H1 (cell line): ENCODE measurements at regions not wholly inside any gene's neighbourhood (a gene's known extent, or its start where the extent isn't known, plus 50 kb on each side); places are given as distances from the start of the nearest gene placed in this dataset.

Experiments used
- CTCF ChIA-PET: fragments of 300-600 bp; sonication (Branson Sonifier 250); formaldehyde crosslinking; loops from one replicate; lab custom pipeline; 2021; ENCODE audit not compliant: partially characterized antibody; lab: Charles Lee
- POLR2A ChIA-PET: fragments of 300-600 bp; sonication (Branson Sonifier 250); formaldehyde crosslinking; loops from one replicate; lab custom pipeline; 2021; ENCODE audit warnings: inconsistent platforms; ENCODE audit not compliant: partially characterized antibody; lab: Charles Lee
- DNase-seq, 2 experiments: peaks; one replicate each; pipeline versions ENCODE4 v3.0.0 to v3.0.0-alpha.2; 2010 to 2022; ENCODE audit warnings: low spot score in 2 of 2, low read depth in 1 of 2, mixed read lengths in 1 of 2
- FAIRE-seq: peaks from 2 replicates; lab custom pipeline; 2011; peaks lifted over from hg19 to GRCh38; lab: Jason Lieb, UNC
- H2AFZ ChIP-seq: 2 replicates; pipeline ENCODE4 v1.8.1; 2012; ENCODE audit warnings: low read length, inconsistent platforms
- H2AK5ac ChIP-seq: 2 replicates; pipeline ENCODE4 v1.6.1; 2013; ENCODE audit warnings: low read depth, low read length
- H2BK120ac ChIP-seq: replicated peaks from 2 replicates; pipeline ENCODE3; 2013; ENCODE audit warnings: low read depth, low read length, inconsistent platforms
- H2BK12ac ChIP-seq: 2 replicates; pipeline ENCODE4 v1.6.1; 2013; ENCODE audit warnings: low read depth, low read length
- H2BK15ac ChIP-seq: 2 replicates; pipeline ENCODE4 v1.6.1; 2013; ENCODE audit warnings: low read length
- H2BK20ac ChIP-seq: 2 replicates; pipeline ENCODE4 v1.6.1; 2013; ENCODE audit warnings: low read length
- H2BK5ac ChIP-seq: 2 replicates; pipeline ENCODE4 v1.6.1; 2013; ENCODE audit warnings: low read depth, low read length
- H3K14ac ChIP-seq: 2 replicates; pipeline ENCODE4 v1.6.1; 2013; ENCODE audit warnings: inconsistent platforms; ENCODE audit not compliant: insufficient read length
- H3K18ac ChIP-seq: 2 replicates; pipeline ENCODE4 v1.6.1; 2013; ENCODE audit warnings: low read length; ENCODE audit errors: extremely low read depth
- H3K23ac ChIP-seq: 2 replicates; pipeline ENCODE4 v1.6.1; 2013; ENCODE audit warnings: inconsistent platforms; ENCODE audit not compliant: insufficient read length
- H3K23me2 ChIP-seq: 2 replicates; pipeline ENCODE4 v1.6.1; 2013; ENCODE audit warnings: low read depth, low read length
- H3K27ac ChIP-seq: 2 replicates; pipeline ENCODE4 v1.6.1; 2011; ENCODE audit warnings: low read depth, low read length, inconsistent platforms
- H3K27me3 ChIP-seq, 4 experiments: replicated peaks in 1 of 4; 1 replicate in 1 of 4; 2 replicates in 3 of 4; pipeline versions ENCODE4 v1.6.1 to v1.8.1; 2011 to 2013; ENCODE audit warnings: low read length in 3 of 4, mild to moderate bottlenecking in 3 of 4, inconsistent platforms in 2 of 4, mixed read lengths in 2 of 4, moderate library complexity in 1 of 4; ENCODE audit not compliant: control insufficient read depth in 3 of 4, insufficient read depth in 3 of 4; ENCODE audit errors: extremely low read depth in 1 of 4
- H3K36me3 ChIP-seq, 4 experiments: 2 replicates each; pipeline versions ENCODE4 v1.6.1 to v1.8.1; 2011 to 2013; ENCODE audit warnings: mild to moderate bottlenecking in 4 of 4, low read length in 3 of 4, moderate library complexity in 2 of 4, control low read depth in 1 of 4, inconsistent platforms in 1 of 4; ENCODE audit not compliant: insufficient read depth in 4 of 4, control insufficient read depth in 2 of 4
- H3K4ac ChIP-seq: replicated peaks from 2 replicates; pipeline ENCODE3; 2013; ENCODE audit warnings: low read length, low read depth, mixed read lengths, inconsistent platforms; ENCODE audit not compliant: insufficient read length
- H3K4me1 ChIP-seq, 4 experiments: replicated peaks in 1 of 4; 1 replicate in 1 of 4; 2 replicates in 3 of 4; pipeline versions ENCODE4 v1.6.1 to v1.8.1; 2011 to 2013; ENCODE audit warnings: low read length in 3 of 4, inconsistent platforms in 2 of 4, mixed read lengths in 1 of 4; ENCODE audit not compliant: insufficient read depth in 4 of 4, control insufficient read depth in 3 of 4
- H3K4me2 ChIP-seq, 2 experiments: 2 replicates each; pipeline versions ENCODE4 v1.6.1 to v1.8.1; 2011 to 2013; ENCODE audit warnings: low read depth in 2 of 2, low read length in 2 of 2, control low read depth in 1 of 2, inconsistent platforms in 1 of 2, mild to moderate bottlenecking in 1 of 2; ENCODE audit not compliant: insufficient read depth in 1 of 2
- H3K4me3 ChIP-seq, 4 experiments: fragments of 200-600, 300-600 bp in 1 of 4; sonication (generic), shearing (Covaris generic), sonication (Bioruptor Twin) in 1 of 4; 2 replicates each; pipeline versions ENCODE4 v1.5.1 to v1.8.1; 2011 to 2016; ENCODE audit warnings: low read length in 4 of 4, low read depth in 3 of 4, control low read depth in 2 of 4, inconsistent platforms in 2 of 4, mild to moderate bottlenecking in 2 of 4, mixed read lengths in 1 of 4, moderate library complexity in 1 of 4; ENCODE audit not compliant: insufficient read depth in 2 of 4; ENCODE audit errors: extremely low read depth in 1 of 4
- H3K56ac ChIP-seq: replicated peaks from 2 replicates; pipeline ENCODE3; 2013; ENCODE audit warnings: low read depth, mild to moderate bottlenecking, mixed read lengths, low read length, inconsistent platforms; ENCODE audit not compliant: insufficient read length
- H3K79me1 ChIP-seq: 2 replicates; pipeline ENCODE4 v1.6.1; 2013; ENCODE audit warnings: low read depth, low read length, control low read depth
- H3K79me2 ChIP-seq, 2 experiments: 2 replicates each; pipeline versions ENCODE4 v1.6.1 to v1.8.1; 2012 to 2013; ENCODE audit warnings: low read length in 2 of 2, mild to moderate bottlenecking in 2 of 2, inconsistent platforms in 1 of 2; ENCODE audit not compliant: insufficient read depth in 2 of 2, control insufficient read depth in 1 of 2
- H3K9ac ChIP-seq, 4 experiments: replicated peaks in 1 of 4; 1 replicate in 1 of 4; 2 replicates in 3 of 4; pipeline versions ENCODE4 v1.6.1 to v1.8.1; 2011 to 2013; ENCODE audit warnings: low read depth in 3 of 4, low read length in 3 of 4, control low read depth in 2 of 4, mild to moderate bottlenecking in 2 of 4, moderate library complexity in 2 of 4, inconsistent platforms in 1 of 4; ENCODE audit errors: extremely low read depth in 1 of 4
- H3K9me3 ChIP-seq, 2 experiments: 2 replicates each; pipeline versions ENCODE4 v1.6.1 to v1.8.1; 2012 to 2013; ENCODE audit warnings: mild to moderate bottlenecking in 2 of 2, moderate library complexity in 2 of 2, control low read depth in 1 of 2, inconsistent platforms in 1 of 2, low read depth in 1 of 2, low read length in 1 of 2, mixed read lengths in 1 of 2; ENCODE audit not compliant: insufficient read depth in 2 of 2
- H4K20me1 ChIP-seq, 2 experiments: replicated peaks in 1 of 2; 2 replicates each; pipeline versions ENCODE3 to v1.8.1; 2011 to 2013; ENCODE audit warnings: inconsistent platforms in 2 of 2, low read length in 2 of 2, mild to moderate bottlenecking in 1 of 2; ENCODE audit not compliant: insufficient read depth in 2 of 2, control insufficient read depth in 1 of 2
- H4K5ac ChIP-seq: 2 replicates; pipeline ENCODE4 v1.6.1; 2013; ENCODE audit warnings: low read length, low read depth, mixed read lengths, inconsistent platforms; ENCODE audit not compliant: insufficient read length
- H4K8ac ChIP-seq: 2 replicates; pipeline ENCODE4 v1.8.0; 2013; ENCODE audit warnings: mild to moderate bottlenecking, moderate library complexity, low read length, inconsistent platforms; ENCODE audit not compliant: insufficient read depth; ENCODE audit errors: extremely low read depth
- H4K91ac ChIP-seq: replicated peaks from 2 replicates; pipeline ENCODE3; 2013; ENCODE audit warnings: low read length, mixed read lengths, inconsistent platforms; ENCODE audit not compliant: insufficient read length
- ATF3 ChIP-seq: IDR thresholded peaks from 2 replicates; pipeline ENCODE4 v1.6.1; 2011; ENCODE audit warnings: low read depth, mild to moderate bottlenecking, low read length; ENCODE audit not compliant: insufficient read depth
- BCL11A ChIP-seq, 2 experiments: IDR thresholded peaks; one replicate each; pipeline ENCODE4 v1.6.1; 2011; ENCODE audit warnings: low read depth in 2 of 2, low read length in 2 of 2, mild to moderate bottlenecking in 2 of 2
- CEBPB ChIP-seq: IDR thresholded peaks from 2 replicates; pipeline ENCODE4 v1.6.1; 2012; ENCODE audit warnings: low read depth, low read length
- EP300 ChIP-seq, 2 experiments: IDR thresholded peaks; 1 replicate in 1 of 2; 2 replicates in 1 of 2; pipeline ENCODE4 v1.6.1; 2011 to 2012; ENCODE audit warnings: low read depth in 2 of 2, low read length in 2 of 2, mild to moderate bottlenecking in 2 of 2, borderline replicate concordance in 1 of 2, inconsistent platforms in 1 of 2, moderate library complexity in 1 of 2
- HDAC6 ChIP-seq: IDR thresholded peaks from one replicate; pipeline ENCODE4 v1.7.1; 2012; ENCODE audit warnings: low read depth, mild to moderate bottlenecking, inconsistent platforms, low read length, moderate library complexity
- KDM5A ChIP-seq: fragments of 200-600 bp; IDR thresholded peaks from 2 replicates; pipeline ENCODE4 v1.7.1; 2012; ENCODE audit warnings: mild to moderate bottlenecking, low read length, inconsistent platforms, mixed read lengths
- NRF1 ChIP-seq: IDR thresholded peaks from 2 replicates; pipeline ENCODE4 v1.6.1; 2011; ENCODE audit warnings: mild to moderate bottlenecking, low read depth, low read length, improper control_type of control experiment
- RBBP5 ChIP-seq: IDR thresholded peaks from 2 replicates; pipeline ENCODE4 v1.7.1; 2012; ENCODE audit warnings: low read depth, mild to moderate bottlenecking, inconsistent platforms, low read length, moderate library complexity, borderline replicate concordance
- RFX5 ChIP-seq: IDR thresholded peaks from 2 replicates; pipeline ENCODE4 v1.6.1; 2011; ENCODE audit warnings: low read depth, low read length, improper control_type of control experiment, borderline replicate concordance
- RXRA ChIP-seq: IDR thresholded peaks from 2 replicates; pipeline ENCODE4 v1.6.1; 2011; ENCODE audit warnings: low read depth, mild to moderate bottlenecking, low read length, moderate library complexity; ENCODE audit not compliant: insufficient read depth
- USF2 ChIP-seq: IDR thresholded peaks from 2 replicates; pipeline ENCODE4 v1.6.1; 2011; ENCODE audit warnings: low read length, improper control_type of control experiment
- WGBS, 2 experiments: shearing (Covaris generic) in 1 of 2; methylation state at CpG; one replicate each; pipeline versions ENCODE4 v1.1.6 to v1.1.7; 2013 to 2015; ENCODE audit warnings: low lambda C conversion rate in 2 of 2, mixed read lengths in 2 of 2, inconsistent platforms in 1 of 2, low coverage in 1 of 2, missing lambda C conversion rate in 1 of 2; ENCODE audit not compliant: insufficient replicate concordance in 2 of 2, insufficient coverage in 1 of 2, insufficient read length in 1 of 2; ENCODE audit errors: extremely low coverage in 1 of 2, missing lambda C conversion rate in 1 of 2; 5-methylcytosine and 5-hydroxymethylcytosine counted together

GRCh38 chr1:208942394-208943130 is 641.0 kb upstream of the CAMK1G start:
- DNase-seq (no peak), FAIRE-seq (no peak)
- Histone ChIP-seq H2BK120ac (no peak overlapping the region), H3K4me2 (no peak overlapping the region), H2BK12ac (no peak overlapping the region), H3K23me2 (no peaks in the 10 kb centered on the region), H3K9me3 (no peaks in the 10 kb centered on the region), H4K91ac (no peak overlapping the region), H3K14ac (no peak overlapping the region), H3K79me1 (no peaks in the 10 kb centered on the region), H4K8ac (no peak overlapping the region), H2BK20ac (no peak overlapping the region), H3K18ac (no peak overlapping the region), H3K4ac (no peak overlapping the region), H2AFZ (no peak overlapping the region), H3K4me3 (no peak overlapping the region), H2AK5ac (no peak overlapping the region), H3K4me1 (no peaks in the 10 kb centered on the region), H2BK15ac (no peak overlapping the region), H3K79me2 (no peaks in the 10 kb centered on the region), H3K9ac (no peak overlapping the region), H4K5ac (no peak overlapping the region), H3K27me3 (peaks cover 0 to 2% (median 0%) of the 10 kb centered on the region in 4 experiments; a peak in 1 of 7 replicates), H3K23ac (no peak overlapping the region), H4K20me1 (no peaks in the 10 kb centered on the region), H3K27ac (no peak overlapping the region), H2BK5ac (no peak overlapping the region), H3K36me3 (no peaks in the 10 kb centered on the region), H3K56ac (no peak overlapping the region)
- ChIA-PET CTCF (interaction anchor here (0.6 kb wide), 1 partner anchor 177 kb away, joined by 3 read pairs; no protein-coding TSS in a partner anchor), POLR2A (no interaction called here)
- 89% methylated on average over 1 of the region's 1 CpG; no CpG with 5 or more reads in 1 of the 2 experiments for WGBS, 2 experiments
- no peak for TF ChIP-seq CEBPB
- no peak for TF ChIP-seq ATF3
- no peak for TF ChIP-seq NRF1
- no peak for TF ChIP-seq BCL11A (IDR thresholded peaks at IDR 0.05; ENCODE audit: low read depth in 2 of 2, low read length in 2 of 2)
- TF ChIP-seq RFX5: no peak
- TF ChIP-seq RBBP5: no peak
- no peak for TF ChIP-seq KDM5A
- TF ChIP-seq RXRA: no peak
- TF ChIP-seq EP300 (IDR thresholded peaks at IDR 0.05; ENCODE audit: borderline replicate concordance in 1 of 2, low read depth in 2 of 2, low read length in 2 of 2): no peak
- no peak for TF ChIP-seq USF2
- no peak for TF ChIP-seq HDAC6
